LNCaP clone FGC (cell line): ENCODE measurements at regions not wholly inside any gene's neighbourhood (a gene's known extent, or its start where the extent isn't known, plus 50 kb on each side); places are given as distances from the start of the nearest gene placed in this dataset.

ENCODE experiments used
- DNase-seq: peaks from one replicate; pipeline ENCODE4 v3.0.0-alpha.2; 2011; ENCODE audit warnings: low read depth
- H3K4me3 ChIP-seq: 2 replicates; pipeline ENCODE4 v1.5.1; 2011; ENCODE audit warnings: mild to moderate bottlenecking, low read depth, low read length, control low read depth
- TF ChIP-seq, protein P1 (sequence below): IDR thresholded peaks from 2 replicates; pipeline ENCODE4 v1.5.1; 2012; ENCODE audit warnings: mild to moderate bottlenecking; ENCODE audit not compliant: control insufficient read depth, insufficient read depth; ENCODE audit errors: extremely low read depth

DNA sequence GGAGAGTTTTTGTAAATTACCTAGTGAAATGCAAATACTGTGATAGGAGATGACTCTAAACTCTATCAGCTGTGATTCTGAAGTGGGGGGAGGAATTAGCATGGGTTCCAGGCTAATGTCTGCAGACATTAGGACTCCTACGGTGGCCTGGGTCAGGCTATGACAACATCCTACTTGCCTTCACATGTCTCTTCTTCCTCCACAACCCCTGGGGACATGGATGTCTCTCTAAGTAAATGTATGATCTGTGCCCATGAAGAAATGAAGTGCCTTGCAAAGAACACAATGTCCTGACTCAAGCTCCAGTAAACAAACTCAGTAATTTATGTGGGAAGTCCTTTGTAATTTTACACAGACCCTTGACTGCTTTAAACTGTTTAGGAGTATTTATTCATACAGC is 165.8 kb upstream of the EEF1E1 start:
- H3K4me3 ChIP-seq = no peak overlapping the region
- TF ChIP-seq, protein P1, sequence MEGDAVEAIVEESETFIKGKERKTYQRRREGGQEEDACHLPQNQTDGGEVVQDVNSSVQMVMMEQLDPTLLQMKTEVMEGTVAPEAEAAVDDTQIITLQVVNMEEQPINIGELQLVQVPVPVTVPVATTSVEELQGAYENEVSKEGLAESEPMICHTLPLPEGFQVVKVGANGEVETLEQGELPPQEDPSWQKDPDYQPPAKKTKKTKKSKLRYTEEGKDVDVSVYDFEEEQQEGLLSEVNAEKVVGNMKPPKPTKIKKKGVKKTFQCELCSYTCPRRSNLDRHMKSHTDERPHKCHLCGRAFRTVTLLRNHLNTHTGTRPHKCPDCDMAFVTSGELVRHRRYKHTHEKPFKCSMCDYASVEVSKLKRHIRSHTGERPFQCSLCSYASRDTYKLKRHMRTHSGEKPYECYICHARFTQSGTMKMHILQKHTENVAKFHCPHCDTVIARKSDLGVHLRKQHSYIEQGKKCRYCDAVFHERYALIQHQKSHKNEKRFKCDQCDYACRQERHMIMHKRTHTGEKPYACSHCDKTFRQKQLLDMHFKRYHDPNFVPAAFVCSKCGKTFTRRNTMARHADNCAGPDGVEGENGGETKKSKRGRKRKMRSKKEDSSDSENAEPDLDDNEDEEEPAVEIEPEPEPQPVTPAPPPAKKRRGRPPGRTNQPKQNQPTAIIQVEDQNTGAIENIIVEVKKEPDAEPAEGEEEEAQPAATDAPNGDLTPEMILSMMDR = no peak
- DNase-seq = no peak

GRCh38 chr6:8260610-8261009 is 158.3 kb upstream of the EEF1E1 start:
- TF ChIP-seq, protein P1 = no peak
- H3K4me3 ChIP-seq = no peak overlapping the region
- no peak for DNase-seq

GRCh38 chr6:8246403-8246802 is 144.1 kb upstream of the EEF1E1 start:
- no peak for DNase-seq
- no peak overlapping the region for H3K4me3 ChIP-seq
- TF ChIP-seq, protein P1 = no peak

DNA sequence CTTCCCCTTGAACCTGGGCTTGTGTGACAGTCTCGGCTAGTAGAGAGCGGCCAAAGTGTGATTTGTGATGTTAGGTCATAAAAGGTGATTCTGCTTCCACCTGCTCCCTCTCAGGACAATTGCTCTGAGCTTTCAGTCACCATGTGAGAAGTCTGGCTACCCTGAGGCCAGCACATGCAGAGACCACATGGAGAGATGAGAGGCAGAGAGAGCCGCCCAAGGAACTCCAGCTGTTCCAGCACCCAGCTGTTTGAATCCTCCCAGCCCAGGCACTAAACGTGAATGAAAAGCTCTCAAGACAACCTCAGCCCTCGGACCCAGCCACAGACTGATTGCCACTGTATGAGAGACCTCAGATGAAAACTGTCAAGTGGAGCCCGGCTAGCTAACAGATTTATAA is 143.4 kb upstream of the EEF1E1 start:
- TF ChIP-seq, protein P1 = no peak
- H3K4me3 ChIP-seq = no peak overlapping the region
- DNase-seq = no peak

DNA sequence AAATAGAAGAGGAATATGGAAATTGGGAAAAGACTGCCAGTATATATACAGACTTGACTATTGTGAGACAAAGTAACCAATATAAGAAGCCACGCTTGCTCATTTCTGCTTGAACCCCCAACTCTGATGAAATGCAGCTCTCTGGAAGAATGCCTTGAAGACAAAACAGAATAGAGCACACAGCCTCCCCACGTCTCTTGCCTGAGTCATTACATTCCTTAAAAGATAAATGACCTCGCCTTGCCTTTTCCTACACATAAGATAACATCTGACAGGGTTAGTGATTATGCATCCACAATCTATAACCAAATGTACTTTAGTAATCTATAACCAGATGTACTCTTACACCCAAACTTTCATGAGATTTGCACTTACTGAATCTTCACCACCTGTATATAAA is 141.1 kb upstream of the EEF1E1 start:
- DNase-seq = no peak
- TF ChIP-seq, protein P1 = no peak

DNA sequence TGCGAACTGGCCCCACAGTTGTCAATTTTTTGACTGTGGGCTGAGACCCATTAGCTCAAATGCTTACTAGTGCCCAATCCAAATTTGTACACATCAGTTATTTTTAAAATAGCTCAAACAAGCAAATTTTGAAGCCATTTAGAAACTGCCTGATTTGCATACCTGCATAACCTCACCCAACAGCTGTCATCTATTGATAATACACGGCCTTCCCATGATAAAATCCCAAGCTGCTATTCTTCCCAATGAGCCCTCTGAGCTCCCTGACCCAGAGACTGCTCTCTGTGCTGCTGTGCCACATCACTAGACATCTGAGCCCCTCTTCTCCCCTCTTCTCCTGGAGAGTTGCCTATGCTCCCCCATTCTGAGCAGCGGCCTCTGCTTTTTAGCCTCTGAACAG is 140.5 kb upstream of the EEF1E1 start:
- no peak for DNase-seq
- no peak overlapping the region for H3K4me3 ChIP-seq
- TF ChIP-seq, protein P1 = no peak

More for the DNA sequence above, 141.1 kb upstream of the EEF1E1 start:
- H3K4me3 ChIP-seq = no peak overlapping the region

- no peak for DNase-seq
- no peak overlapping the region for H3K4me3 ChIP-seq
- TF ChIP-seq, protein P1 = no peak
Observed at GRCh38 chr6:8240301-8240700, 138.0 kb upstream of the EEF1E1 start.
